M059J (cell line): ENCODE measurements at regions not wholly inside any gene's neighbourhood (a gene's known extent, or its start where the extent isn't known, plus 50 kb on each side); places are given as distances from the start of the nearest gene placed in this dataset.
"Not testable (repeated sequence)": the region's sequence is repeated elsewhere in the genome, so short reads cannot be mapped to it uniquely, and the experiment has no call there.

Experiments
- DNase-seq: peaks from one replicate; pipeline ENCODE4 v3.0.0-alpha.2; 2012; ENCODE audit warnings: low read depth

- DNase-seq, result no peak
Measured at GRCh38 chr5:45057564-45057963, 248.8 kb downstream of the MRPS30 start.

GRCh38 chr5:45060724-45061123, 252.0 kb downstream of the MRPS30 start:
- peak; percentile 36 for DNase-seq

GRCh38 chr5:45062044-45062443, 253.3 kb downstream of the MRPS30 start:
- DNase-seq, result no peak

GRCh38 chr5:45081082-45081481, 272.3 kb downstream of the MRPS30 start:
- no peak for DNase-seq

- DNase-seq, result no peak
Measured at GRCh38 chr5:45089870-45090269, 281.1 kb downstream of the MRPS30 start.

GRCh38 chr5:45093377-45093776, 284.6 kb downstream of the MRPS30 start:
- DNase-seq, result no peak

- DNase-seq, result no peak
Measured at GRCh38 chr5:45094876-45095440, 286.2 kb downstream of the MRPS30 start.

GRCh38 chr5:45098483-45098882, 289.7 kb downstream of the MRPS30 start:
- no peak for DNase-seq

- DNase-seq, result peak; percentile 52
Measured at GRCh38 chr5:45101146-45101545, 292.4 kb downstream of the MRPS30 start.

- no peak for DNase-seq
Measured at GRCh38 chr5:45105491-45105994, 296.8 kb downstream of the MRPS30 start.

- no peak for DNase-seq
Measured at GRCh38 chr5:45109062-45109461, 300.3 kb downstream of the MRPS30 start.

- no peak for DNase-seq
Measured at GRCh38 chr5:45109636-45110035, 300.9 kb downstream of the MRPS30 start.

- DNase-seq, result no peak
Measured at GRCh38 chr5:45110399-45110798, 301.7 kb downstream of the MRPS30 start.

GRCh38 chr5:45113726-45114125, 305.0 kb downstream of the MRPS30 start:
- DNase-seq, result peak; percentile 62

GRCh38 chr5:45132972-45133371, 324.2 kb downstream of the MRPS30 start:
- no peak for DNase-seq

- DNase-seq, result peak; percentile 4
Measured at GRCh38 chr5:45162974-45163373, 354.2 kb downstream of the MRPS30 start.

GRCh38 chr5:45171563-45171962, 362.8 kb downstream of the MRPS30 start:
- DNase-seq, result no peak

- DNase-seq, result not testable (repeated sequence)
Measured at GRCh38 chr5:45172634-45173033, 363.9 kb downstream of the MRPS30 start.

- DNase-seq, result no peak
Measured at GRCh38 chr5:45179686-45180085, 370.9 kb downstream of the MRPS30 start.

GRCh38 chr5:45189042-45189441, 380.3 kb downstream of the MRPS30 start:
- no peak for DNase-seq

- no peak for DNase-seq
Measured at GRCh38 chr5:45189481-45189880, 380.7 kb downstream of the MRPS30 start.

GRCh38 chr5:45195026-45195425, 386.3 kb downstream of the MRPS30 start:
- DNase-seq, result no peak
